Muscle layer of colon (tissue), 2 donors: ENCODE measurements at regions not wholly inside any gene's neighbourhood (a gene's known extent, or its start where the extent isn't known, plus 50 kb on each side); places are given as distances from the start of the nearest gene placed in this dataset.

Experiments used
- H3K27ac ChIP-seq: one replicate; pipeline ENCODE4 v1.7.0; 2013; ENCODE audit warnings: low read depth, mild to moderate bottlenecking, low read length, moderate library complexity
- H3K27me3 ChIP-seq, 2 donors: one replicate each; pipeline ENCODE4 v1.7.0; 2013; ENCODE audit warnings: low read length in 2 of 2, mild to moderate bottlenecking in 2 of 2; ENCODE audit not compliant: insufficient read depth in 2 of 2, control insufficient read depth in 1 of 2
- H3K36me3 ChIP-seq: one replicate; pipeline ENCODE4 v1.7.0; 2013; ENCODE audit warnings: mild to moderate bottlenecking, low read length; ENCODE audit not compliant: insufficient read depth
- H3K4me1 ChIP-seq: one replicate; pipeline ENCODE4 v1.7.0; 2013; ENCODE audit warnings: mild to moderate bottlenecking, low read length; ENCODE audit not compliant: insufficient read depth
- H3K4me3 ChIP-seq, 2 donors: one replicate each; pipeline ENCODE4 v1.7.0; 2013; ENCODE audit warnings: low read length in 2 of 2, low read depth in 1 of 2, mild to moderate bottlenecking in 1 of 2, moderate library complexity in 1 of 2
- H3K9ac ChIP-seq: one replicate; pipeline ENCODE4 v1.7.0; 2013; ENCODE audit warnings: low read length
- H3K9me3 ChIP-seq: one replicate; pipeline ENCODE4 v1.7.0; 2013; ENCODE audit warnings: mild to moderate bottlenecking, low read length
- donor health status: abdominal sarcoma.
- donor health status: Adenocarcinoma of cecum.

GRCh38 chr11:122436188-122436555 lies 219.3 kb upstream of the UBASH3B start:
- Histone ChIP-seq H3K4me1 (peaks cover 10% of the 10 kb centered on the region), H3K9ac (no peak overlapping the region), H3K36me3 (no peaks in the 10 kb centered on the region), H3K9me3 (no peaks in the 10 kb centered on the region), H3K4me3 (no peak overlapping the region), H3K27me3 (no peaks in the 10 kb centered on the region), H3K27ac (no peak overlapping the region)

- Histone ChIP-seq H3K27me3 (no peaks in the 10 kb centered on the region), H3K9me3 (no peaks in the 10 kb centered on the region), H3K27ac (no peak overlapping the region), H3K9ac (no peak overlapping the region), H3K36me3 (no peaks in the 10 kb centered on the region), H3K4me3 (no peak overlapping the region), H3K4me1 (peaks cover 10% of the 10 kb centered on the region)
These were observed 219.9 kb upstream of the UBASH3B start for GRCh38 chr11:122435540-122436187.

- Histone ChIP-seq H3K9ac (no peak overlapping the region), H3K9me3 (no peaks in the 10 kb centered on the region), H3K27me3 (no peaks in the 10 kb centered on the region), H3K36me3 (no peaks in the 10 kb centered on the region), H3K4me3 (no peak overlapping the region), H3K4me1 (peaks cover 5% of the 10 kb centered on the region), H3K27ac (no peak overlapping the region)
These were observed 220.7 kb upstream of the UBASH3B start for GRCh38 chr11:122434786-122435185.

GRCh38 chr11:122430490-122430889 lies 225.0 kb upstream of the UBASH3B start:
- Histone ChIP-seq H3K4me3 (no peak overlapping the region), H3K9me3 (no peaks in the 10 kb centered on the region), H3K9ac (no peak overlapping the region), H3K36me3 (no peaks in the 10 kb centered on the region), H3K27ac (no peak overlapping the region), H3K27me3 (no peaks in the 10 kb centered on the region), H3K4me1 (no peaks in the 10 kb centered on the region)

GRCh38 chr11:122426073-122426472 lies 229.4 kb upstream of the UBASH3B start:
- H3K9me3 ChIP-seq, result no peaks in the 10 kb centered on the region
- H3K27me3 ChIP-seq, result no peaks in the 10 kb centered on the region
- no peak overlapping the region for H3K27ac ChIP-seq
- no peaks in the 10 kb centered on the region for H3K4me1 ChIP-seq
- no peaks in the 10 kb centered on the region for H3K36me3 ChIP-seq
- no peak overlapping the region for H3K9ac ChIP-seq
- H3K4me3 ChIP-seq, result no peak overlapping the region

- H3K4me1 ChIP-seq, result no peaks in the 10 kb centered on the region
- no peaks in the 10 kb centered on the region for H3K9me3 ChIP-seq
- no peak overlapping the region for H3K4me3 ChIP-seq
- H3K9ac ChIP-seq, result no peak overlapping the region
- H3K27ac ChIP-seq, result no peak overlapping the region
- no peaks in the 10 kb centered on the region for H3K36me3 ChIP-seq
- H3K27me3 ChIP-seq, result no peaks in the 10 kb centered on the region
These were observed 230.9 kb upstream of the UBASH3B start for GRCh38 chr11:122424636-122425035.

- Histone ChIP-seq H3K9me3 (no peaks in the 10 kb centered on the region), H3K9ac (no peak overlapping the region), H3K27me3 (no peaks in the 10 kb centered on the region), H3K4me3 (no peak overlapping the region), H3K36me3 (no peaks in the 10 kb centered on the region), H3K4me1 (no peaks in the 10 kb centered on the region), H3K27ac (no peak overlapping the region)
These were observed 231.6 kb upstream of the UBASH3B start for GRCh38 chr11:122423886-122424285.

GRCh38 chr11:122423273-122423672 lies 232.2 kb upstream of the UBASH3B start:
- H3K36me3 ChIP-seq, result no peaks in the 10 kb centered on the region
- no peaks in the 10 kb centered on the region for H3K27me3 ChIP-seq
- no peaks in the 10 kb centered on the region for H3K9me3 ChIP-seq
- no peaks in the 10 kb centered on the region for H3K4me1 ChIP-seq
- no peak overlapping the region for H3K9ac ChIP-seq
- H3K27ac ChIP-seq, result no peak overlapping the region
- H3K4me3 ChIP-seq, result no peak overlapping the region

- H3K9me3 ChIP-seq, result no peaks in the 10 kb centered on the region
These were observed 232.8 kb upstream of the UBASH3B start for GRCh38 chr11:122422682-122423081.

GRCh38 chr11:122421702-122422101 lies 233.8 kb upstream of the UBASH3B start:
- Histone ChIP-seq H3K36me3 (no peaks in the 10 kb centered on the region), H3K27ac (no peak overlapping the region), H3K4me3 (no peak overlapping the region), H3K27me3 (no peaks in the 10 kb centered on the region), H3K4me1 (no peaks in the 10 kb centered on the region), H3K9me3 (no peaks in the 10 kb centered on the region), H3K9ac (no peak overlapping the region)

More at GRCh38 chr11:122422682-122423081, 232.8 kb upstream of the UBASH3B start:
- no peak overlapping the region for H3K9ac ChIP-seq
- no peak overlapping the region for H3K4me3 ChIP-seq
- H3K27ac ChIP-seq, result no peak overlapping the region
- H3K27me3 ChIP-seq, result no peaks in the 10 kb centered on the region
- no peaks in the 10 kb centered on the region for H3K4me1 ChIP-seq
- H3K36me3 ChIP-seq, result no peaks in the 10 kb centered on the region

GRCh38 chr11:122418032-122418431 lies 237.5 kb upstream of the UBASH3B start:
- H3K27ac ChIP-seq, result no peak overlapping the region
- no peaks in the 10 kb centered on the region for H3K27me3 ChIP-seq

GRCh38 chr11:122414406-122415018 lies 241.0 kb upstream of the UBASH3B start:
- no peak overlapping the region for H3K9ac ChIP-seq

More at GRCh38 chr11:122418032-122418431, 237.5 kb upstream of the UBASH3B start:
- no peaks in the 10 kb centered on the region for H3K36me3 ChIP-seq
- no peaks in the 10 kb centered on the region for H3K4me1 ChIP-seq
- no peak overlapping the region for H3K4me3 ChIP-seq
- no peaks in the 10 kb centered on the region for H3K9me3 ChIP-seq
- no peak overlapping the region for H3K9ac ChIP-seq

More at GRCh38 chr11:122414406-122415018, 241.0 kb upstream of the UBASH3B start:
- peaks cover 3% of the 10 kb centered on the region for H3K9me3 ChIP-seq
- H3K4me3 ChIP-seq, result no peak overlapping the region
- no peaks in the 10 kb centered on the region for H3K36me3 ChIP-seq
- no peak overlapping the region for H3K27ac ChIP-seq
- no peaks in the 10 kb centered on the region for H3K27me3 ChIP-seq
- H3K4me1 ChIP-seq, result no peaks in the 10 kb centered on the region
